PC-3 (cell line): ENCODE measurements at regions not wholly inside any gene's neighbourhood (a gene's known extent, or its start where the extent isn't known, plus 50 kb on each side); places are given as distances from the start of the nearest gene placed in this dataset.

ENCODE experiments used
- ATAC-seq: fragments of 200-7000 bp; cut with Tn5 transposase; 2 replicates; pipeline ENCODE4 v1.9.1; 2020; ENCODE audit warnings: mild to moderate bottlenecking, moderate library complexity
- BruUV-seq: library from RNA; stranded (reverse); fragments of 400-500 nt; replicated peaks from 2 replicates; lab custom pipeline; 2021; lab: Mats Ljungman, UMichigan
- CTCF ChIA-PET: fragments of 300-600 bp; sonication (Branson Sonifier 250); formaldehyde crosslinking; loops from one replicate; lab custom pipeline; 2022; ENCODE audit warnings: antibody characterized with exemption; lab: Charles Lee
- POLR2A ChIA-PET: fragments of 300-600 bp; sonication (Branson Sonifier 250); formaldehyde crosslinking; loops from one replicate; lab custom pipeline; 2022; ENCODE audit warnings: antibody characterized with exemption; ENCODE audit not compliant: unreplicated experiment; lab: Charles Lee
- DNase-seq: peaks from one replicate; pipeline ENCODE4 v3.0.0-alpha.2; 2015
- H2AFZ ChIP-seq: fragments of 300-600 bp; sonication (generic); 2 replicates; pipeline ENCODE4 v1.6.0; 2016; ENCODE audit warnings: antibody characterized with exemption, low read length
- H3F3A ChIP-seq: fragments of 300-600 bp; sonication (generic); one replicate; pipeline ENCODE4 v1.6.0; 2017; ENCODE audit warnings: antibody characterized with exemption, low read length, control low read depth, mild to moderate bottlenecking; ENCODE audit not compliant: unreplicated experiment
- H3K27ac ChIP-seq: fragments of 300-600 bp; sonication (generic); 2 replicates; pipeline ENCODE4 v1.5.1; 2016; ENCODE audit warnings: mild to moderate bottlenecking, low read length
- H3K27me3 ChIP-seq: fragments of 300-600 bp; sonication (generic); 2 replicates; pipeline ENCODE4 v1.6.1; 2016; ENCODE audit warnings: low read length, mixed read lengths
- H3K36me3 ChIP-seq: fragments of 300-600 bp; sonication (generic); 2 replicates; pipeline ENCODE4 v1.6.1; 2016; ENCODE audit warnings: low read depth, mixed run types, low read length, mixed read lengths
- H3K4me1 ChIP-seq: fragments of 300-600 bp; sonication (generic); 2 replicates; pipeline ENCODE4 v1.5.1; 2016; ENCODE audit warnings: low read length; ENCODE audit not compliant: insufficient read depth
- H3K4me2 ChIP-seq: fragments of 300-600 bp; sonication (generic); 2 replicates; pipeline ENCODE4 v1.6.0; 2016; ENCODE audit warnings: low read length
- H3K4me3 ChIP-seq: fragments of 300-600 bp; sonication (generic); 2 replicates; pipeline ENCODE4 v1.5.1; 2016; ENCODE audit warnings: mild to moderate bottlenecking, low read length, mixed read lengths
- H3K79me2 ChIP-seq: fragments of 300-600 bp; sonication (generic); 2 replicates; pipeline ENCODE4 v1.6.1; 2017; ENCODE audit warnings: low read length, mixed read lengths
- H3K9ac ChIP-seq: fragments of 300-600 bp; sonication (generic); 2 replicates; pipeline ENCODE4 v1.6.0; 2016; ENCODE audit warnings: mild to moderate bottlenecking, low read length
- H3K9me2 ChIP-seq: fragments of 300-600 bp; sonication (generic); replicated peaks from 2 replicates; pipeline ENCODE4 v1.6.1; 2016; ENCODE audit warnings: mixed run types, low read length, mixed read lengths
- H3K9me3 ChIP-seq: fragments of 300-600 bp; sonication (generic); 2 replicates; pipeline ENCODE4 v1.6.1; 2016; ENCODE audit warnings: low read length, mixed read lengths
- H4K20me1 ChIP-seq: fragments of 300-600 bp; sonication (generic); 2 replicates; pipeline ENCODE4 v1.6.1; 2016; ENCODE audit warnings: low read length, mixed read lengths
- EZH2 ChIP-seq: fragments of 300-600 bp; sonication (generic); IDR thresholded peaks from one replicate; pipeline ENCODE4 v1.6.1; 2017; ENCODE audit warnings: antibody characterized with exemption, mild to moderate bottlenecking, low read length; ENCODE audit not compliant: unreplicated experiment
- EZH2phosphoT487 ChIP-seq: fragments of 300-600 bp; sonication (generic); IDR thresholded peaks from 2 replicates; pipeline ENCODE4 v1.6.1; 2018; ENCODE audit warnings: mild to moderate bottlenecking, antibody characterized with exemption, low read length, borderline replicate concordance
- intact Hi-C: fragments of 100-400 bp; cut with micrococcal nuclease; formaldehyde crosslinking; loops from 2 replicates; pipeline ENCODE4 v1.9.0; 2023
- TF ChIP-seq, protein P1 (sequence below): fragments of 300-600 bp; sonication (generic); conservative IDR thresholded peaks from 2 replicates; pipeline ENCODE4 v1.5.1; 2017; ENCODE audit warnings: antibody characterized with exemption, low read depth, mild to moderate bottlenecking, low read length

GRCh38 chr15:72884311-72884710 is 100.8 kb upstream of the ADPGK start:
- ChIA-PET CTCF (no interaction called here), POLR2A (no interaction called here)
- Histone ChIP-seq H3K36me3 (no peaks in the 10 kb centered on the region), H2AFZ (no peak overlapping the region), H3K4me2 (no peak overlapping the region), H3F3A (no peaks in the 10 kb centered on the region), H3K4me3 (no peak overlapping the region), H3K79me2 (no peaks in the 10 kb centered on the region), H3K4me1 (no peaks in the 10 kb centered on the region), H4K20me1 (no peaks in the 10 kb centered on the region), H3K27ac (no peak overlapping the region), H3K9me2 (no peaks in the 10 kb centered on the region), H3K27me3 (peaks cover 40% of the 10 kb centered on the region), H3K9me3 (no peaks in the 10 kb centered on the region), H3K9ac (no peak overlapping the region)
- intact Hi-C loops: no loop called here
- TF ChIP-seq, protein P1, sequence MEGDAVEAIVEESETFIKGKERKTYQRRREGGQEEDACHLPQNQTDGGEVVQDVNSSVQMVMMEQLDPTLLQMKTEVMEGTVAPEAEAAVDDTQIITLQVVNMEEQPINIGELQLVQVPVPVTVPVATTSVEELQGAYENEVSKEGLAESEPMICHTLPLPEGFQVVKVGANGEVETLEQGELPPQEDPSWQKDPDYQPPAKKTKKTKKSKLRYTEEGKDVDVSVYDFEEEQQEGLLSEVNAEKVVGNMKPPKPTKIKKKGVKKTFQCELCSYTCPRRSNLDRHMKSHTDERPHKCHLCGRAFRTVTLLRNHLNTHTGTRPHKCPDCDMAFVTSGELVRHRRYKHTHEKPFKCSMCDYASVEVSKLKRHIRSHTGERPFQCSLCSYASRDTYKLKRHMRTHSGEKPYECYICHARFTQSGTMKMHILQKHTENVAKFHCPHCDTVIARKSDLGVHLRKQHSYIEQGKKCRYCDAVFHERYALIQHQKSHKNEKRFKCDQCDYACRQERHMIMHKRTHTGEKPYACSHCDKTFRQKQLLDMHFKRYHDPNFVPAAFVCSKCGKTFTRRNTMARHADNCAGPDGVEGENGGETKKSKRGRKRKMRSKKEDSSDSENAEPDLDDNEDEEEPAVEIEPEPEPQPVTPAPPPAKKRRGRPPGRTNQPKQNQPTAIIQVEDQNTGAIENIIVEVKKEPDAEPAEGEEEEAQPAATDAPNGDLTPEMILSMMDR: no peak
- TF ChIP-seq EZH2 (no peak), EZH2phosphoT487 (no peak)
- ATAC-seq (no peak), DNase-seq (no peak)
- BruUV-seq: no TSS peak

- Histone ChIP-seq H3K9ac (no peak overlapping the region), H4K20me1 (no peaks in the 10 kb centered on the region), H3K4me1 (no peaks in the 10 kb centered on the region), H3K9me2 (no peaks in the 10 kb centered on the region), H3K4me3 (no peak overlapping the region), H3K9me3 (peaks cover 9% of the 10 kb centered on the region; the same call in 1 of the 2 replicates), H3K79me2 (no peaks in the 10 kb centered on the region), H3K27me3 (peaks cover 37% of the 10 kb centered on the region), H3K36me3 (no peaks in the 10 kb centered on the region), H2AFZ (no peak overlapping the region), H3K4me2 (no peak overlapping the region), H3F3A (no peaks in the 10 kb centered on the region), H3K27ac (no peak overlapping the region)
- CTCF ChIA-PET: no interaction called here
- POLR2A ChIA-PET: no interaction called here
- ATAC-seq (no peak), DNase-seq (no peak)
- TF ChIP-seq EZH2: no peak
- no peak for TF ChIP-seq EZH2phosphoT487
- TF ChIP-seq, protein P1: no peak
- intact Hi-C loops: no loop called here
- BruUV-seq: no TSS peak
These were observed 90.0 kb upstream of the ADPGK start for GRCh38 chr15:72873379-72874233.

GRCh38 chr15:72872066-72872845 is 88.7 kb upstream of the ADPGK start:
- intact Hi-C loops: no loop called here
- H3K36me3 ChIP-seq: no peaks in the 10 kb centered on the region
- CTCF ChIA-PET: no interaction called here
- H3K9me2 ChIP-seq: no peaks in the 10 kb centered on the region
- H3K27me3 ChIP-seq: peaks cover 34% of the 10 kb centered on the region; the same call in 1 of the 2 replicates
- no peak for ATAC-seq
- no peak overlapping the region for H3K4me3 ChIP-seq
- H2AFZ ChIP-seq: no peak overlapping the region
- peaks cover 9% of the 10 kb centered on the region; the same call in 1 of the 2 replicates for H3K9me3 ChIP-seq
- no peak overlapping the region for H3K27ac ChIP-seq
- H3K79me2 ChIP-seq: no peaks in the 10 kb centered on the region
- H3F3A ChIP-seq: no peaks in the 10 kb centered on the region
- H4K20me1 ChIP-seq: no peaks in the 10 kb centered on the region
- DNase-seq: no peak
- BruUV-seq: no TSS peak
- no peaks in the 10 kb centered on the region for H3K4me1 ChIP-seq
- H3K9ac ChIP-seq: no peak overlapping the region
- H3K4me2 ChIP-seq: no peak overlapping the region
- TF ChIP-seq EZH2 (no peak), EZH2phosphoT487 (no peak)
- TF ChIP-seq, protein P1: no peak
- POLR2A ChIA-PET: no interaction called here
